WI38 (cell line): ENCODE measurements at regions not wholly inside any gene's neighbourhood (a gene's known extent, or its start where the extent isn't known, plus 50 kb on each side); places are given as distances from the start of the nearest gene placed in this dataset.
"Not testable (repeated sequence)": the region's sequence is repeated elsewhere in the genome, so short reads cannot be mapped to it uniquely, and the experiment has no call there.

Experiments used
- H3K4me3 ChIP-seq: 2 replicates; pipeline ENCODE4 v1.5.1; 2011; ENCODE audit warnings: low read depth, mild to moderate bottlenecking, control low read depth, low read length
- TF ChIP-seq, protein P1 (sequence below): IDR thresholded peaks from 2 replicates; pipeline ENCODE4 v1.5.1; 2012; ENCODE audit warnings: low read depth, mild to moderate bottlenecking, control low read depth, low read length

DNA sequence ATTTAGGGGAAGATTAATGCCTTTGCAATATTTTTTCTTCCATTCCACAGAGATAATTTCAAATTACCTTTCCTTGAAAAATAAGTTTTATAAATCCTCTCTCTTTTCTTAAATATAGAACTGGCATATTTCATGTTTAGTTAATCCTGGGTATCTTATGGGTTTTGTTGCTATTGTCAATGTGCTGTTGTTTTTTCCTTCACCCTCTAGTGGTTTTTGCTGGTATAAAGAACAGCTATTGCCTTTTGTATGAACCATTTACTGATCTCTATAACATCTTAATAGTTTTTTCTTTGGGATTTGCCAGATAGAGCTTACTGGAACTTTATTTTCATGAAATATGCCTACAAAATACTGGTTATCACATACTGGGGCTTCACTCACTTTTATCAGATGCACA lies 359.6 kb upstream of the DPPA4 start:
- H3K4me3 ChIP-seq = no peak overlapping the region
- TF ChIP-seq, protein P1, sequence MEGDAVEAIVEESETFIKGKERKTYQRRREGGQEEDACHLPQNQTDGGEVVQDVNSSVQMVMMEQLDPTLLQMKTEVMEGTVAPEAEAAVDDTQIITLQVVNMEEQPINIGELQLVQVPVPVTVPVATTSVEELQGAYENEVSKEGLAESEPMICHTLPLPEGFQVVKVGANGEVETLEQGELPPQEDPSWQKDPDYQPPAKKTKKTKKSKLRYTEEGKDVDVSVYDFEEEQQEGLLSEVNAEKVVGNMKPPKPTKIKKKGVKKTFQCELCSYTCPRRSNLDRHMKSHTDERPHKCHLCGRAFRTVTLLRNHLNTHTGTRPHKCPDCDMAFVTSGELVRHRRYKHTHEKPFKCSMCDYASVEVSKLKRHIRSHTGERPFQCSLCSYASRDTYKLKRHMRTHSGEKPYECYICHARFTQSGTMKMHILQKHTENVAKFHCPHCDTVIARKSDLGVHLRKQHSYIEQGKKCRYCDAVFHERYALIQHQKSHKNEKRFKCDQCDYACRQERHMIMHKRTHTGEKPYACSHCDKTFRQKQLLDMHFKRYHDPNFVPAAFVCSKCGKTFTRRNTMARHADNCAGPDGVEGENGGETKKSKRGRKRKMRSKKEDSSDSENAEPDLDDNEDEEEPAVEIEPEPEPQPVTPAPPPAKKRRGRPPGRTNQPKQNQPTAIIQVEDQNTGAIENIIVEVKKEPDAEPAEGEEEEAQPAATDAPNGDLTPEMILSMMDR = no peak

DNA sequence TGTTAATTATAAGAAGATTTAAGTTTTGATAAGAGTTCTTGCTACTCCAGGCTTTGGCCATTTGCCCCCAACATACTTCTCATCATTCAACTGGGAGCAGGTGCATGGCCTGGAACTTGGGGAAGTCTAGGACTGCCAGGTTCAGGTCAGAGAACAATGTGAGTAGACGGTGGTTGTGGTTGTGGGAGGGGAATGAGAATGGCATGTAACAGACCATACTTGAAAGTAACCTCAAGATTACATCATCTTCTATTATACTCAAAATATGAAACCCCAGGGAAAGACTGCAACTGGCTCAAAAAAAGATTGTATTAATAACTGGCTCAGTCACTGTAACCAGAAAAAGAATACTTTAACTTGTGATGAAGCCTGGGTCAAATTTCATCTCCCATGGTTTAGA lies 364.9 kb upstream of the DPPA4 start:
- TF ChIP-seq, protein P1 = no peak
- no peak overlapping the region for H3K4me3 ChIP-seq

DNA sequence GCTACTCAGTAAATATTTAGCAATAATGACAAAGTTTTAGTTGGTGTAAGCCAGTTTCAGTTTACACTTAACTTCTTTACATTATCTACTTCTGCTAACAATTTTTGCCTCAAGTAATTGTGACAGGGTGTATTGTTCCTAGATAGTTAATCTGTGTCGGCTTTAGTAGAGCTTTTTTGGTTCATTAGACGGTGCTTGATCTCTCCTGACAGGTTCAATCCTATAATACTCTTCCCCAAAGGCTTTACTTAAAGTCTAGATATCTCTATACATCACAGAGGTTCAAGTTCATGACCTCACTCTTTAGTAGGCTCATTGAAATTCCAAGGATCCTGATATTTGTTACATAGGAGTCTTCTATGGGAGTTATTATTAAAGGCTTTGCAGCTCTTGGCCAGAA lies 365.6 kb upstream of the DPPA4 start:
- TF ChIP-seq, protein P1 = no peak
- H3K4me3 ChIP-seq = no peak overlapping the region

DNA sequence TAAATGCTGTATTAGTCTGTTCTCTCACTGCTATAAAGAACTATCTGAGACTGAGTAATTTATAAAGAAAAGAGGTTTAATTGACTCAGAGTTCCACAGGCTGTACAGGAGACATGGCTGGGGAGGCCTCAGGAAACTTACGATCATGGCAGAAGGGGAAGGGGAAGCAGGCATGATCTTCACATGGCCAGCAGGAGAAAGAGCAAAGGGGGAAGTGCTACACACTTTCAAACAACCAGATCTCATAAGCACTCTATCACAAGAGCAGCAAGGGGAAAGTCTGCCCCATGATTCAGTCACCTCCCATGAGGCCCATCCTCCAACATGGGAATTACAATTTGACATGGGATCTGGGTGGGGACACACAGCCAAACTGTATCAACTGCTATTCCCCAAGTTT lies 367.8 kb upstream of the DPPA4 start:
- not testable (repeated sequence) for H3K4me3 ChIP-seq

DNA sequence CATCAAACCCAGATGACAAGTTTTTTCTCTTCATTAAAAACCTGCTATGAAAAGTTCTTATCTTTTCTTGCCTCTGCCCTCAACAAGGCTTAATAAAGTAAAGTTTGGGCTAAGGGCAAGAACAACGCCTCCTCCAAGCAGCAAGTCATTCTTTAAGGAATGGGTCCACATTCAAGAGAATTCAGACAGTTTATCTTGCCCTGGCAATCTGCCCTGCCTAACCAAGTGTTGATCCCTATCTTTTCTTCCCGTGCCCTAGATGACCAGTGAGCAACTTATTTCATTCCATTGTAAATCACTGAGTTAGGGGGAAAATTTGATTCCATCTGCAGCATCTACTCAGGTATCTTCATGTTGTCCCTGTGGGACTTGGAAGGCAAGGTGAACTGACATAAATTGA lies 370.3 kb upstream of the DPPA4 start:
- TF ChIP-seq, protein P1 = no peak
- no peak overlapping the region for H3K4me3 ChIP-seq

DNA sequence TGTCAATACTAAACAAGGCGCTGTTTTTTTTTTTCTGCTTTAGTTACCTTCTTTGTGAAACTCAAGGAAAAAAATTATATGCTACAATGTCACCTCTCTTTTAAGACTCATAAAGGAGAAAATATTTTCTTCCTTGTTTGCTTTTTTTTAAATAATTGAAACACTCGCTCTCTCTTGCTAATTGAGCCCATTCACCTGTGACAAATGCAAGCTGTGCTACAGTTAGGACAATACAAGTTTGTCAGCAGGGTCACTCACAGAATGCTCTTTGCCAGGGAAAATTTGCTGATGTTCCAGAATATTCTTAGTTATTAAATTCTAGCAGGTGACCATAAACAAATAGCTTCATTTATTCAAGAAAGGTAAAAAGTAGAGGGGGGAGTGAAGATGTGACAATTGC lies 375.9 kb upstream of the DPPA4 start:
- H3K4me3 ChIP-seq = no peak overlapping the region
- TF ChIP-seq, protein P1 = no peak

DNA sequence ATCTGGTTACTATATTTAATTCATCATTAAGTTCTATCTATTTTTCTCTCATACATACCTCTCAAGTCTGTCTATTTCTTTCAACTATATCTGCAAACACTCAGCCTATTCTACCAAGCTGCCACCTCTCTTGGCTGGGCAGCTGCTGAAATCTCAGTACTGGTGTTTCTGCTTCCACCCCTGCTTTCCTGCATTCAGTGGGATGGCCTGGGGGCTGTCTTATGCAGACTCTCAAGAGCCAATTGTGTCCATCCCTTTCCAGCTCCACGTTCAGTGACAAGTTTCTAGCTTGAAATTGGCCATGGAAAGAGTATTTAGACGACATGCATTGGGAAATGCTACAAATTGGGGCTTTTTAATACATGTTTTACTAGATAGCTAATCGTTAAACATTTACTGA lies 378.4 kb upstream of the DPPA4 start:
- H3K4me3 ChIP-seq = no peak overlapping the region
- TF ChIP-seq, protein P1 = no peak

DNA sequence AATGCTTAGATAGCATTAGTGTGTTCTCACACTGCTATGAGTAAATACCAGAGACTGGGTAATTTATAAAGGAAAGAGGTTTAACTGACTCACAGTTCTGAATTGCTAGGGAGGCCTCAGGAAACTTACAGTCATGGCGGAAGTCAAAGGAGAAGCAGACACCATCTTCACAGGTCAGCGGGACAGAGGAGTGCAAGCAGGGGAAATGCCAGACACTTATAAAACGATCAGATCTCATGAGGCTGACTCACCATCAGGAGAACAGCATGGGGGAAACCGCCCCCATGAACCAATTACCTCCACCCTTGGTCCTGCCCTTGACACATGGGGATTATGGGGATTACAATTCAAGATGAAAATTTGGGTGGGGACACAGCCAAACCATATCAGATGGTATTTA lies 381.5 kb upstream of the DPPA4 start:
- TF ChIP-seq, protein P1 = no peak
- no peak overlapping the region for H3K4me3 ChIP-seq
